ENCODE measurements at regions not wholly inside any gene's neighbourhood (a gene's known extent, or its start where the extent isn't known, plus 50 kb on each side); places are given as distances from the start of the nearest gene placed in this dataset.

- TF ChIP-seq CHD7 (IDR thresholded peaks at IDR 0.05; ENCODE audit: insufficient replicate concordance, low read length) = no peak
- no peak for TF ChIP-seq NRF1 (IDR thresholded peaks at IDR 0.05; ENCODE audit: low read depth, low read length)
- no peak for TF ChIP-seq TCF12 (IDR thresholded peaks at IDR 0.05; ENCODE audit: low read depth, low read length)
- no peak for TF ChIP-seq NANOG (IDR thresholded peaks at IDR 0.05; ENCODE audit: insufficient read depth, low read depth, low read length, poor library complexity, severe bottlenecking)
- no peak for TF ChIP-seq RAD21 (IDR thresholded peaks at IDR 0.05 in 1 of 2, conservative IDR thresholded peaks at IDR 0.05 in 1 of 2; ENCODE audit: low read depth in 2 of 2, low read length in 2 of 2)
- TF ChIP-seq JUND (IDR thresholded peaks at IDR 0.05; ENCODE audit: low read length) = no peak
- TF ChIP-seq CBX5 (IDR thresholded peaks at IDR 0.05; ENCODE audit: low read depth, low read length) = no peak
- TF ChIP-seq CBX8 (IDR thresholded peaks at IDR 0.05; ENCODE audit: borderline replicate concordance, low read depth, low read length) = no peak
- no peak for TF ChIP-seq EGR1 (IDR thresholded peaks at IDR 0.05; ENCODE audit: borderline replicate concordance, low read depth, low read length)
Observed at GRCh38 chr3:53998980-53999379, 107.3 kb upstream of the SELENOK start (continued).

Data from H1 (cell line).